ENCODE measurements at regions not wholly inside any gene's neighbourhood (a gene's known extent, or its start where the extent isn't known, plus 50 kb on each side); places are given as distances from the start of the nearest gene placed in this dataset.
"Not testable (repeated sequence)": the region's sequence is repeated elsewhere in the genome, so short reads cannot be mapped to it uniquely, and the experiment has no call there.

DNA sequence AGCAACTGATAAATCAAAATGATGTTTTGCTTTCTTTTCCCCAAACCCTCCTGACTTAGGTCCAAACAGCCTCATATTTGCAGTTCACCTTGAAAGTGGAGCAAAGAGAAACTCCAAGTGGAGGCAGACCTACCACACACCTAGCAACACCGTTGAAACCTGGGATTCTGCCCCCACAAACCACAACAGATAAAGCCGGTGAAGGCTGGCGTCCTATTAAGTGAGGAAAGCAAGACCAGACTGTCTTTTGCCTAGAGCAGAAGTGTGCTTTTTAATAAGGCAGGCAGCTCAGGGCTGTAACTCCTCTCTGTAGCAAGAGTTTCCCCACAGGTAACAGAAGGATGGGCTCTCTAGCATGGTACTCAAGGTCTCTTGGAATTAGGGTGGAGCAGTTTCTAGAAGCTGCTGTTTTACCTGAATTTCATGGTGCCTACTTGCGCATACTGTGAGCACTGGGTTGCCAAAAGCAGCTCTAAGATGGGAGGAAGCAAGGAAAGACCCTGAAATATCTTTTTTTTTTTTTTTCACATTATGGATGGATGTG, 336.9 kb downstream of the BCL11A start:
- intact Hi-C loops (cut with DNase I): no loop called here

GRCh38 chr2:60215386-60215901, 338.0 kb downstream of the BCL11A start:
- ATAC-seq (no peak), DNase-seq (ENCODE audit: low spot score) (no peak)
- intact Hi-C loops (cut with DNase I): no loop called here

More for the DNA sequence above, 336.9 kb downstream of the BCL11A start:
- DNase-seq (ENCODE audit: low spot score) (no peak), ATAC-seq (no peak)

DNA sequence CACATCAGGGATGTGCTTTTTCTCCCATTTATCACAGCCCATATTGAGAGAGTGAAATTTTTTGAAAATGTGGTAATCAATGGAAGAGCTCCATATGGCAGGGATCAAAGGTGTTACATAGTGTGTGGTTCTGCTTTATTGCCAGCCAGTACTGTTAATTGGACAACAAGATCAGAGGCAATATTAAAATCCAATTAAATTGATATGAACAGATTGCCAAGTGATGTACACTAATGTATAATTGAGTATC, 338.9 kb downstream of the BCL11A start:
- intact Hi-C loops (cut with DNase I): no loop called here
- ATAC-seq: no peak

DNA sequence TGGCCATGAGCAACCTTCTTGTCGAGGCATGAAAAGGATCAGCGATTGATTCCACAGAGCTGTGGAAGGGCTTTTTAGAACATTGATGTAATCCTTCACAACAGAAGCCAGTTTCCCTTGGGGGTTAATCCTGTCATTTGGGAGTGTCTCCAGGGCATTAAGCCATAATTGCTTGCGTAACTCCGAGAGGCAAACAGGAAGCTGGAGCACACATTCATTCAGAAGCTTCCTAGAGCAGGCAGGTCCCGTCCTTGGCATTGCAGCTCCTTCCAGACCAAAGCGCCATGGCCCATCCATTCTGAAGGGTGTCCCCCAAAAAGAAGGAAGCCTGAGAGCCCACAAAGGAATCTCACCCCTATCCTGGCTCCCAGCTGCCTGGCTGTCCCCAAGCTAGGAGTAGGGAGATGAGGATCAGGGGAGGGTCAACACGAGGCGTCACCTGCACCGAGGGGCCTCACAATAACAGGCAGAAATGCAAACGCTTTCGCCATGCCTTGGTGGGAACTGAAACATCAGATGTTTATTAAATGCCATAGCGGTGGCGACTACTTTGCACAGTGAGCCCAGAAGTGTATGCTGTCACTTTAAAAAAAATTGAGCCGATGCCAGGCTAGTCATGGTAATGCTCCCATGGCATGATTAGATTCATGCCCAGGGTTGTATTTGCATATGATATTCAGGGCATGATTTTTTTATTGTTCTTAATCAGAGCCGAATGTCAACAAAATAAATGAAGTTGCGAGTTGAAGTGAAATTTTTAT, 339.4 kb downstream of the BCL11A start:
- intact Hi-C loops (cut with DNase I): no loop called here
- DNase-seq (ENCODE audit: low spot score) (no peak), ATAC-seq (no peak)

More for the DNA sequence above, 338.9 kb downstream of the BCL11A start:
- DNase-seq (ENCODE audit: low spot score): no peak

- DNase-seq (ENCODE audit: low spot score): no peak
- no peak for ATAC-seq
- intact Hi-C loops (cut with DNase I): no loop called here
These were observed 341.1 kb downstream of the BCL11A start for GRCh38 chr2:60212181-60212945.

GRCh38 chr2:60189006-60189405, 364.4 kb downstream of the BCL11A start:
- DNase-seq (ENCODE audit: low spot score); ATAC-seq; intact Hi-C loops (cut with DNase I): not testable (repeated sequence)

- ATAC-seq (no peak), DNase-seq (ENCODE audit: low spot score) (no peak)
- intact Hi-C loops (cut with DNase I): no loop called here
These were observed 378.2 kb downstream of the BCL11A start for GRCh38 chr2:60175290-60175689.

GRCh38 chr2:60174146-60174545, 379.3 kb downstream of the BCL11A start:
- DNase-seq (ENCODE audit: low spot score): no peak
- intact Hi-C loops (cut with DNase I): no loop called here
- no peak for ATAC-seq

GRCh38 chr2:60172801-60173200, 380.7 kb downstream of the BCL11A start:
- intact Hi-C loops (cut with DNase I): no loop called here
- ATAC-seq: no peak
- no peak for DNase-seq (ENCODE audit: low spot score)

DNA sequence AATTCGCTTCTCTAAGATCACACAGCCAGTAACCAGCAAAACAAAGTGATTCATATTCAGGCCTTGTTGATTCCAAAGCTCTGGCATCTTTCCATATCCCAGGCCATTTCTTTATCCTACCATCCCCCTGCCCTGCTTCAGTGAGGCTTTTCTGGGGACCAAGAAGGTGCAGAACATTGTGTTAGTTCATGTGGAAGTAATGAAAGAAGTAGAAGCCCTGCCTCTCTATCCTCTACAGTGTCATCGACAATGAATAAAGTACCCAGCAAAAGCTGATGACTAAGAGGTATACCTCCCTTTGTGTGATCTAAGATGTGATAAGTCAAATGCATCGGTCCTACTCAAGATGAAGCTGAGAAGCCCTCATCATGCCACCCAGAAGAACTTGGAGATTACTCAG, 383.2 kb downstream of the BCL11A start:
- intact Hi-C loops (cut with DNase I): no loop called here
- no peak for DNase-seq (ENCODE audit: low spot score)
- ATAC-seq: no peak

GRCh38 chr2:60168247-60168646, 385.2 kb downstream of the BCL11A start:
- DNase-seq (ENCODE audit: low spot score): no peak
- intact Hi-C loops (cut with DNase I): no loop called here
- no peak for ATAC-seq

GRCh38 chr2:60167089-60167488, 386.4 kb downstream of the BCL11A start:
- intact Hi-C loops (cut with DNase I): no loop called here
- DNase-seq (ENCODE audit: low spot score) (no peak), ATAC-seq (no peak)

DNA sequence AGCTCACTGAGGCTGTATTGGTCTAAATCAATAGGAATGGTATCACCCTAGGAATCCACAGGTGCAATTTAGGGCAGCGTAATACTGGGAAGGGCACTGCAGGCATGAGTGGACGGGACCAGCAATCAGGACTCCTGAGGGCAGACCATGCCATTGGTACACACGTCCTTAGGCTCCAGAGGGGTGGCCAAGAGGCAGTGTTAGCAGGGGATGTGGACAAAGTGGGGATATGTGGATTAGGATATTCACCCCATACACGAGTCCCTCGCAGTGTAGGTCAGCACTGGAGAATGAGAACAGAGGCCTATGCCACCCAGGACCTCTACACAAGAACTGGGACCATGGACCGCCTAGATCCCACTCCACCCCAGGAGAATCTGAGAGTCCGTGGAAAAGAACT, 389.8 kb downstream of the BCL11A start:
- DNase-seq (ENCODE audit: low spot score) (no peak), ATAC-seq (no peak)
- intact Hi-C loops (cut with DNase I): no loop called here

- no peak for ATAC-seq
- intact Hi-C loops (cut with DNase I): no loop called here
- DNase-seq (ENCODE audit: low spot score): no peak
These were observed 393.9 kb downstream of the BCL11A start for GRCh38 chr2:60159519-60159918.

DNA sequence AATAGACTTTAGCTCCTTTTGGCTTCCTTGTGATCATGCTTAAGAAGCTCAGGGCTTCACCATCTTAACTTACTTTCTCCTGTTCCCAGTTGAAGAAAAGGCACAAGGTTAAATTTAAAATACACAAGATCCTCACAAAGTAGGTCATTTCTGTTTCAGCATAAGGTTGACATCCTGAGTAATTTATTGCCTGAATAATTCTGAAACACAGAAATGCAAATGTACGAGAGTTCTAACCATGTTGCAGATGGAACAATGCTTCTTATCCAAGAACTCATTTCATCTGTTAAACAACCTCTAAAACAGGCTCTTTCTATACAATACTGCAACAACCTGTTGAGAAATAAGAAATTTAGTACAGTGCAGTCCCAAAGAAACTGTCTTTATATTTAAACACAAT, 395.2 kb downstream of the BCL11A start:
- intact Hi-C loops (cut with DNase I): no loop called here
- DNase-seq (ENCODE audit: low spot score): no peak

DNA sequence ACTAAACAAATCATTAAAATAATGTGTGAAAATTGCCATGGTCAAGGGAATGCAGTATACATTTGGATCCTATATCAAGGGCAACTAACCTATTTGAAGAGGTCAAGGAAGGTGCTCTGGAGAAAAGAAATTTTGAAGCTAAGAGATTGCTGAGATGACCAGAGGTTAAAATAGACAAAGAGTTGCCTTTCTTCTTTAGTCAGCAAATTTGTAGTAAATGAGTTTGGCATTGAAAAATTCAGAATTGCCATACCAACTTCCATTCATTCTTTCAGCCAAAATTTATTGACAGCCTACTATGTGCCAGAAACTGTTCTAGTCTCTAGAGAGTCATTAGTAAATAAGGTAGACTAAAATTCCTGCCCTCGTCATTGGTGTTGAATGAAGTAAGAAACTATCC, 396.2 kb downstream of the BCL11A start:
- no peak for DNase-seq (ENCODE audit: low spot score)

More for the DNA sequence above, 395.2 kb downstream of the BCL11A start:
- ATAC-seq: no peak

GRCh38 chr2:60154142-60154541, 399.3 kb downstream of the BCL11A start:
- ATAC-seq: no peak
- intact Hi-C loops (cut with DNase I): no loop called here
- no peak for DNase-seq (ENCODE audit: low spot score)

More for the DNA sequence above, 396.2 kb downstream of the BCL11A start:
- no peak for ATAC-seq
- intact Hi-C loops (cut with DNase I): no loop called here

DNA sequence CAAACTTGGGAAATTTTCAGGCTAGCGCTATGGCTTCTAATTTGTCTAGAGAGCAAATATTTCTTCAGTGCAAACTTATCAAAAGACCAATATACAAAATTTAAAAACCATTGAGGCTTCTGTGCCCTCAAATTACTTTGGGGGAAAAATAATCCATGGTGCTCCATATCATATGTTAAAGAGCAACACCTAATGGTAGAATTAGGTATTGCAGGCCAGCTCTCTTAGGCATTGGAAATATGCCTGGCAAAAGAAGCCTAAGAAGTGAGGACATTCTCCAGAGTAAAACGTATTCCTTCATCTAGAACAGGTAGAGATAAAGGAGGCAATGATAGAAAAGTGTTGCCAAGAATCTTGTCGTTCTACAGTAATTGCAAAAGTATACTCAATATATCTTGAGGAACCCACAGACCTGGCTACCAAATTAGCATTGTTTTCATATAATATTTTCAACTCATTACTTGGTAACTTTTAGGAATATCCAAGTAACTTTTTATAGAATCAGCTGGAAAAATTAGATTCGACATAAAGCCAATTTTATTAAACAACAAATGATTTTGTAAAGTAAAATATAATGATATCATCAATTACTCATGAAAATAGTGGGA, 401.1 kb downstream of the BCL11A start:
- no peak for ATAC-seq
- no peak for DNase-seq (ENCODE audit: low spot score)
- intact Hi-C loops (cut with DNase I): no loop called here

- intact Hi-C loops (cut with DNase I): no loop called here
- ATAC-seq: no peak
- no peak for DNase-seq (ENCODE audit: low spot score)
These were observed 404.3 kb downstream of the BCL11A start for GRCh38 chr2:60149176-60149575.

GRCh38 chr2:60148716-60149115, 404.7 kb downstream of the BCL11A start:
- no peak for DNase-seq (ENCODE audit: low spot score)
- intact Hi-C loops (cut with DNase I): no loop called here
- ATAC-seq: no peak

Data from sciatic nerve (tissue), 2 donors.